OCI-LY7 (cell line): ENCODE measurements at regions not wholly inside any gene's neighbourhood (a gene's known extent, or its start where the extent isn't known, plus 50 kb on each side); places are given as distances from the start of the nearest gene placed in this dataset.

Source experiments
- CTCF ChIP-seq: fragments of 200-600 bp; sonication (generic); conservative IDR thresholded peaks from 2 replicates; pipeline ENCODE4 v1.5.1; 2014; ENCODE audit warnings: mild to moderate bottlenecking, antibody characterized with exemption, low read length, moderate library complexity, mixed read lengths
- EZH2phosphoT487 ChIP-seq: fragments of 200-600 bp; sonication (generic); IDR thresholded peaks from 2 replicates; pipeline ENCODE4 v1.6.1; 2018; ENCODE audit warnings: low read depth, borderline replicate concordance, mild to moderate bottlenecking, mixed run types, antibody characterized with exemption, low read length, moderate library complexity, mixed read lengths

GRCh38 chrX:137195296-137195695, 161.5 kb upstream of the GPR101 start:
- no peak for TF ChIP-seq CTCF
- TF ChIP-seq EZH2phosphoT487: no peak
